Renal pelvis (tissue), 1 donor: ENCODE measurements at regions not wholly inside any gene's neighbourhood (a gene's known extent, or its start where the extent isn't known, plus 50 kb on each side); places are given as distances from the start of the nearest gene placed in this dataset.
"Not testable (repeated sequence)": the region's sequence is repeated elsewhere in the genome, so short reads cannot be mapped to it uniquely, and the experiment has no call there.

Experiments used
- DNase-seq: peaks from one replicate; pipeline ENCODE4 v3.0.0-alpha.2; 2013

DNA sequence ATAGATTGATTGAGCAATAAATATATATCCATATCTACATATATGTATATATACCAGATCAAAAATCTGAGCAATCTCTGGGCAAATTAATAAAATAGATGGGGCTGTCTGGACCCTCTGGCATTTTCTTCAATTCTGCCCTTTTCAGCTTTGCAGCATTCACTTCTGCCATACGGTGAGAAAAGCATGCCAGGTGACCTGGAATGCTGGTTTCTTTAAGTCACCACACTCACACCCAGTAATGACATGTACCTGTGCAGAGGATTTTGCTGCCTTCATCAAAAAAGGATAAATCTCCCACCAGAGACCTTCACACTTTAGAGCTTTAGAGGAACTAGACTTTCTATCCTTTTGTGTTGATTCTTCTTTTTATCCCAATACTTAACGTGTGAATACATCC is 223.2 kb upstream of the NFIA start:
- no peak for DNase-seq

DNA sequence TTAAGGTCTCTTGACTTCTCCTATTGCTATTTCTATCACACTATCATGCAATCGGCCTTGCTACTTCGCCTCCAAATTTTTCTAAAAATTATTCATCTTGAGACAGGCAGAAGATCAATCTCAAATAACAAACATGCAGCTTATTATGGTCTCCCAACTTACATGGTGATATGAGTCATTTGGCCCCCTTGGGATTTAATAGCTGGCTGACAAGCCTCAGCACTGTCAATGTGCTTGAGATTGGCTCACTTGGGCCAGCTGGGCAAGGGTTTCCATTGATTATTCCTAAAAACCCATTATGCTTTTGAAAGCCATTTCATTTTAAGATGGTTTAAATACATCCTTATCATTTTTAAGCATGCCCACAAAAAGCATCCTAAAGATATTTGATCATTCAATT is 224.5 kb upstream of the NFIA start:
- DNase-seq = no peak

DNA sequence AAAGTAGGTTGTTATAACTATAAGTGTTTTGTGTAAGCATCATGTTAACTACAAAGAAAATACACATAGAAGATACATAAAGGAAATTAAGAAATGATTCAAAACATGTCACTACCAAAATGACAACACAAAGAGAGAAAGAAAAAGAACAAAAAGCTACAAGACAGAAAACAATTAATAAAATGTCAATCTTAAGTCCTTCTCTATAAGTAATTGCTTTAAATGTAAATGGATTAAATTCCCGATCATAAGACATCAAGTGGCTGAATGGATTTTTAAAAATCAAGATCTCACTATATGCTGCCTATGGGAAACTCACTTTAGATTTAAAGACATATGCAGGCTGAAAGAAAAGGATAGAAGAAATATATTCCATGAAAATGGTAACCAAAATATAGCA is 232.3 kb upstream of the NFIA start:
- no peak for DNase-seq

DNA sequence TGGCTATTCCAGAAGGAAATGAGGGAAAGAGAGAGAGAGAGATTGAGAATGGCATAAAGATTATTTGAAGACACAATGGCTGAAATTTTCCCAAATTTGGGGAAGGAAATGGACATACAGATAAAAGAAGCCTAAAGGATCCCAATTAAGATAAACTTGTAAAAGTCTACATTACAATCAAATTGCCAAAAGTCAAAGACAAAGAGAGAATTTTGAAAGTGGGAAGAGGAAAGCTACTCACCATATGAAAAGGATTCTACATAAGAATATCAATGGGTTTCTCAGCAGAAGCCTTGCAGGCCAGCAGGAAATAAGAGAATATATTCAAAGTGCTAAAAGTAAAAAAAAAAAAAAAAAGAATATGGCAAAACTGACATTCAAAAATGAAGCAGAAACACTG is 233.0 kb upstream of the NFIA start:
- DNase-seq = no peak

DNA sequence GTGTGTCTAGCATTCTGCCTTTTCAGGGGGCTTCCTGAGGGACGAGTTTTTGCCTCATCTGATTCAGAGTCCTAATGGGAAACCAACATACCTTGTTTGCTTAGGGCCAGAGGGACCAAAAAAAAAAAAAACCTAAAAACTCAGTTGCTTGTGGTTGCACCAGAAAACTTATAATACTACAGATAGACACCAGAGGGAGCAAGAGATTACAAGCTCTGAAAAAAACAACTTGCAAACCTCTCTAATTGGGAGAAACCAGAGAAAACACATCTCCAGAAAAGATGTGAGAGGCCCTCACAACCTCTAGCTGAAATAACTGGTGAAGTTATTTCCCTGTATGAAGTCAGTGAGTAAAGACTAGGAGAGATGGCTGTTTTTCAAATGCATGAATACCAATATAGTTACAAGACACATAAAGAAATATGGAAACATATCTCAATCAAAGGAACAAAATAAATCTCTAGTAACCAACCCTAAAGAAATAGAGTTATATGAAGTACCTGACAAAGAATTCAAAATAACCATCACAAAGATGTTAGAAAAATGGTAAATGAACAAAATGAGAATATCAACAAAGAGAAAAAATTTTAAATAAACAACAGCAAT is 233.7 kb upstream of the NFIA start:
- DNase-seq = no peak

DNA sequence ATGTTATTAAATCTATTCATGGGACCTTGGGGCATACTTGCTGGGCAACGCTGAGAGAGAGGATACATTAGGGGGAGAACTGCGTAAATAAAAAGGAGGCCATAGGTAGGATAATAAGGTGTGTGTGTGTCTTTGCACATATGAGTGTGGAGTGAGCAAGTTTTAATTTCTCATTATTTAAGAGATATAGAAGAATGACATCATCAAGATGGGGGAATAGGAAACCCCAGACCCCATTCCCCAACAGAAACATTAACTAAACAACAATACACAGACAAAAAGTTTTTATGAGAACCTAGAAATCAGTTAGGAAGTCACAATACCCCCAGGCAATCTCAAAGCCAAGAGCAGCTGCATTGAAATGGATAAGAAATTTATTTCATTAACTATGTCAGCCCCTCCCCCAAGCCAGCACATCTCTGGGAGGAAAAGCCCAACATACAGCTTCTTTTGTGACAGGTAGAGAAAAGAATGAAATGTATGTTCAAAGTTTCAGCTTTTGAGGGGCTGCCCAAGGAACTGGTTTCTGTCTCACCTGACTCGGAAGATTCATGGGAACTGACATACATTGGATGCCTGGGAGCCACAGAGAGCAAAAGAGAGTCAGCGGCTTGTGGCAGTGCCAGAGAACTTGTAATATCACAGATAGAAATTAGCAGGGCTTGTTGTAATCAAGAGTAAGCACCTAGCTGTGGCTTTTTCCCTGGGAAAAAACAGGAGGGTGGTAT is 234.3 kb upstream of the NFIA start:
- DNase-seq = no peak

DNA sequence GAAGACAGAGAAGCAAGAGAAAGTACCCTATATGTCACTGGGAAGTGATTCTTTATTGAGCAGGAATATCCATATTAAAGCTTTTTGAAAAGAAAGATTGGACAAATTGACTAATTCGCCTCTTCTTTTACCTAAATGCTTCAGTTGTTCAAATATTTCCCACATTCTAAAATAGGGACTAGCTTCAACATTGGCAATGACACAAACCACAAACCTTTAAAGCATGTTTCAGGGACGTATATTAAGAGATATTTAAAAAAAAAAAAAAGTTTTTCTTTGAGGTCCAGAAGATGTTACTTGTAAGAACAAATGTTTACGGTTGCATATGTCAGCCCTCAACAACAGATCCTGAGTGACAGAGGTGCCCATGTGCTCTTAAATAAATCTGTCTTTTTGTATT is 235.0 kb upstream of the NFIA start:
- no peak for DNase-seq

DNA sequence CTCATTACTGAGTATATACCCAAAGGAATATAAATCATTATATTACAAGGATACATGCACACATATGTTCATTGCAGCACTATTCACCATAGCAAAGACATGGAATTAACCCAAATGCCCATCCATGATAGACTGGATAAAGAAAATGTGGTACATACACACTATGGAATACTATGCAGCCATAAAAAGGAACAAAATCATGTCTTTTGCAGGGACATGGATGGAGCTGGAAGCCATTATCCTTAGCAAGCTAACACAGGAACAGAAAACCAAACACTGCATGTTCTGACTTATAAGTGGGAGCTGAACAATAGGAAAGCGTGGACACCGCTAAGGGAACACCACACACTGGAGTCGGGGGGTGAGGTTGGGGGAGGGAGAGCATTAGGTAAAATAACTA is 236.7 kb upstream of the NFIA start:
- DNase-seq = not testable (repeated sequence)

DNA sequence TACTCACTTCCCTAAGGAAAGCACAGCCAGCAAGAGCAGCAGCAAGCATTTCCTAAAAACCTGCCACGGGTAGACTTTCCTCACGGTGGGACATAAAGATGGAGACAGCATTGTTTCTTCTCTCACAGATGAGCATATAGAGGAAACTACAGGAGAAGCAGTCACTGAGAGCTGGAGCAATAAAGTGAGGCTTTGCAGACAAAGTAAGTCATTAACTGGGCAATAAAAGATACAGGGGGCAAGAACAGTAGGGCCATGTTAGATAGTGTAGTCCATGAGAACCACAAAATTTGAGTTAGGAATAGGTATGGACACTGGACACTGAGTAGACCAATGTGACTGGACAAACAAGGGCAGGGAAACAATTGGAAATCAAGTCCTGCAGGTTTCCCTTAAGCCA is 240.1 kb upstream of the NFIA start:
- DNase-seq = no peak

DNA sequence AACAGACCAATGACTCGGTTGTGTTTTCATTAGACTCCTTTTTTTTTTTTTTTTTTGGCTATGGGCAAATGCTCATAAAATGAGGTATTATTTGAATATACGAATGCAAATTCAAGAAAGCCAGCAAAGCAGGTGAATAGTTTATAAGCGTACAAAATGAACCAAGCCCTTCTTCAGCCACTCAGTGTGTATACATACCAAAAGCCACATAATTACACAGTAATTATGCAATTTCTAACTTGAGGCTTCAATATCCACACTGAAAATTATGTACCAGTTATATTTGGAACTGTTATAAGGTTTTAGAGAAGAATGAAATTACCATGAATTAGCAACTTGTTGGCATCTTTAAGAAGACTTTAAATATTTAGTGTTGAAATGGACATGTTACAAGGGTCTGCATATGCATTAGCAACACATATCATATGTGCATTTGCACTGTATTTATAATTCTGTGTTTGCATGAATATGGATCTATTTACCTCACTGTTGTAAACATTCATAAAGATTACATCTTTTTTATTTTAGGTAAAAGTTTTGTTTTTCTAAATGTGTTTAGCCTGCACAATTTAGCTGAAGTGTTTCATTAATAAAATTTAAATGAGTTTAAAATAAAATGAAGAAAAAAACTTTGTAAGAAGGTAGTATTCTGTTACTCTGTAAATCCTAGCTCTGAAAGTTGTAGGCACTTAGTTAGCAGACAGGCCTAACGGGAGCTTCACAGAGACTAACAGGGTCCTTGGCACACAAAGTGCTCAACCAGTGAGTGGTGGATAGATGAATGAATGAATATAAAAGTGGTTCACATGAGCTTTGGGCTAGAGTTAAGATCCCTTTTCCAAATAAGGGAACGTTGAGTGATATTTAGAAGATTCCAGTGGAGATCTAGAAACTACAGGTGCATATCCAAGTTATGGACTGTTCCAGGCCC is 241.0 kb upstream of the NFIA start:
- no peak for DNase-seq

DNA sequence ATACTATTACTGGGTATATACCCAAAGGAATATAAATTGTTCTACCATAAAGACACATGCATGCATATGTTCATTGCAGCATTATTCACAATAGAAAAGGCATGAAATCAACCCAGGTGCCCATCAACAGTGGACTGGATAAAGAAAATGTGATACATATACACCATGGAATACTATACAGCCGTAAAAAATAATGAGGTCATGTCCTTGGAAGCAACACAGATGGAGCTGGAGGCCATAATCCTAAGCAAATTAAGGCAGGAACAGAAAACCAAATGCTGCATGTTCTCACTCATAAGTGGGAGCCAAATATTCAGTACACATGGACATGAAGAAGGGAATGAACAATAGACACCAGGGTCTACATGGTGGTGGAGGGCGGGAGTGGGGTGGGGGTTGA is 241.9 kb upstream of the NFIA start:
- not testable (repeated sequence) for DNase-seq

DNA sequence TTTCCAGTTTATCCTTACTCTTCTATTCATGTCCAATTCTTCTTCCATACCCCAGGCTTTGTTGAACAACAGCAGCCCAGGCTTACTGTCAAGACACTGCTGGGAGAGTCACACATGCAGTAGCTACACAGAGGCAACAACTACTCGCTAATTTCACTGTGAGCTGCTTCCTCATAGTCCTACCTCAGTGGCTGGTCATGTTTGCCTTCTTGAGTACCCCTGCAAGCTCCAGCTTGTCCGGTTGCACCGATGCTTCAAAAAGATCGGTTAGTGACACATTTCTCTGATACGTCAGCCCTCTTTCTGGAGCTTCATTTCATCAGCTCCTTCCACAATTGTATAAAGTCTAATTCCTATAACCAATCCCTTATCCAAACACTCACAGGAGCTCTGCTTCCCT is 246.7 kb upstream of the NFIA start:
- no peak for DNase-seq

DNA sequence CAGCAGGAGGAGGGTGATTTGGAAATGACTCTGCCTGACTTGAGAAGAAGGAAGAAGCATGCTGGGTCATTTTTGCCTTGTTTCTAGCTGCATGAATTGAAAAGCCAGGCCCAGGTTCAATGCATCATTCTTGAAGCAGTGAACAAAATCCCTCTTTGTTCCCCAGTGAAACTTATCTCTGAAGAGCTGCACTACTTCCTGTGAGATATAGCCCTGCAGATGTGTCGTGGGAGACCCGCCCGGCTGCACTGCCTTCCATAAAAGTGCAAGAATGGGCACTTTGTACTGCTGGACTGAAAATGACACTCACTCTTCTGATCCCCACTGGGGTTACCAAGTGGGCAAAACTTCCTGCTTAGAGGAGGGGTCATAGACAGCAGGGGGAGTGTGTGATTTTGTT is 249.2 kb upstream of the NFIA start:
- DNase-seq = no peak

DNA sequence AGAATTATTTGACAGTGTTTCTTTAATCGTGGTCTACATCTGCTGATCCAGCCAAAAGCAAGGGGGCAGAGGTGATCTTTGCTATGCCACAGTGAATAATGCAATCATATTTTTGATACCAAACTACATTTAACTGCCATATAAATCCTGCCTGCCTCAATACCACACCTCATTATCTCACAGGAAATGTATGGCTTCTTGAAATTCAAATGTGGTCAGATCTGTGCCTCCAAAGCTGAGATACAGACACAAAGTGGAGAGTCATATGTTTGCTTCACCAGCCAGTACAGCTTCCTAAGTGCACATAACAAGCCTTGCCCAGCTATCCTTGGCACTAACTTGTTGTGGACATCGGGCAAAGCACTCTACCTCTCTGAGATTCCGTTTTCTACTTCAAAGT is 250.0 kb upstream of the NFIA start:
- DNase-seq = no peak

DNA sequence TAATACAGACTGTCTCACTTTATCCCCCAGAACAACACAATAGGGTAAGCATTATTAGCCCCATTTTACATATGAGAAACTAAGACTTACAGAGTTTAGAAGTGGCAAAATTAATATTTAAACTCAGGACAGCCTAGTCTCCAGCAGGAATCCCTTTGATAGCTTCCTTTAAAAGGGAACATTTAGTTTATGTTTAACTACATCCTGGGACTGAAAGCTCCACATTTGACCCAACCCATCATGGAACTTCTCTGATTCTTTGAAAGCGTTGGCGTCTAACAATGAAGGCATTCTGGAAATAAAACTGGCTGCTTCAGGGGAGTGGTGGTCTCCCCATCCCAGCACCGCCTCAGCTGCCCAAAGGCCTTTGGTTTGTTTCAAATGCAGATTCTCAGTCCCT is 250.6 kb upstream of the NFIA start:
- no peak for DNase-seq

DNA sequence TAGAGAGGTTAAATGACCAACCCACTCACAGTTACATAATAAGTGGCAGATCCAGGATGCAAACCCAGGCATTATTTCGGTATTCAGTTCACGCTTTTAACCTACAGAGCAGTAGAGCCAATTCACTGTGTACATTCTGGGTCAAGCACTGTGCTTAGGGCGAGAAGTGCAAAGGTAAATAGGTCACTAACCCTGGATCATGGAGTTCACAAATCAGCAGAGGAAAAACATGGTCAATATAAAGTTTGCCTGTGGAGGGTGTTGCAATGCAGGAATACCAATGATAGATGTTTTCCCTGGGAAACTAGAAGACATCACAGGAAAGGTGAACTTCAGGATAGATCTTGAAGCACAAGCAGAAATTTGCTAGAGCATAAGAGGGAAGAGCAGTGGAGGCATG is 253.4 kb upstream of the NFIA start:
- DNase-seq = no peak

DNA sequence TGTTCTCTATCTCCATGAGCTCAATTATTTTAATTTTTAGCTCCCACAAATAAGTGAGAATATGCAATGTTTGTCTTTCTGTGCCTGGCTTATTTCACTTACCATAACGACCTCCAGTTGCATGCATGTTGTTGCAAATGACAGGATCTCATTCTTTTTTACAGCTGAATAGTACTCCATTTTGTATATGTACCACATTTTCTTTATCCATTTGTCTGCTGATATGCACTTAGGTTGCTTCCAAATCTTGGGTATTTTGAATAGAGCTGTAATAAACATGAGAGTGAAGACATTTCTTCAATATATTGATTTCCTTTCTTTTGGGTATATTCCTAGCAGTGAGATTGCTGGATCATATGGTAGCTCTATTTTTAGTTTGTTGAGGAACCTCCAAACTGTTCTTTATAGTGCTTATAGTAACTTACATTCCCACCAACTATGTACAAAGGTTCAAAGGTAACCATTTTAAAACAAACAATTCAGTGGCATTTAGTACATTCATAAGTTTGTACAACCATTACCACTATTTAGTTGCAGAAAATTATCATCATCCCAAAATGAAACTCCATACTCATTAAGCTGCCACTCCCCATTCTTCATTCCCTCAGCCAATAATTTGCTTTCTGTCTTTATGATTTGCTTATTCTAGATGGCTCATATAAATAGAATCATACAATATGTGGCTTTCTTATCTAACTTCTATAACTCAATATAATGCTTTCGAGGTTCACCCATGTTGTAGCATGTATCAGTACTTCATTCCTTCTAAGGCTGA is 255.9 kb upstream of the NFIA start:
- no peak for DNase-seq

DNA sequence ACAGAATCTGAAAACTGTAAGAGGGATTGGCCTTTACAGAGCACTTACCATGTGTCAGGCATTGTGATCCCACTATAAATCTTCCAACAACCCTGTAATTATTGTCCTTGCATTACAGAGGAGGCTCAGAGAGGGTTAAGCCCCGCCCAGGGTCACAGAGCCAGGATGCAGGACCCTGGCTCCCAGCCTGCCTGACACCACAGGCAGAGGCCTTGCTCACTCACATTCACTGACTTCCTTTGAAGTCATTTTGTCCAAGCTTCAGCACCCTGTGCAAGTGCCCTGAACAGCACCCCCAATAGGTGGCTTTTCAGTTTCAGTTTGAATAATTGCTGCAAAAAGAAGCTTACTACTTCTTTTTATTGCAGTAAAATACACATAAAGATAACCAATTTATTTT is 256.8 kb upstream of the NFIA start:
- DNase-seq = no peak

DNA sequence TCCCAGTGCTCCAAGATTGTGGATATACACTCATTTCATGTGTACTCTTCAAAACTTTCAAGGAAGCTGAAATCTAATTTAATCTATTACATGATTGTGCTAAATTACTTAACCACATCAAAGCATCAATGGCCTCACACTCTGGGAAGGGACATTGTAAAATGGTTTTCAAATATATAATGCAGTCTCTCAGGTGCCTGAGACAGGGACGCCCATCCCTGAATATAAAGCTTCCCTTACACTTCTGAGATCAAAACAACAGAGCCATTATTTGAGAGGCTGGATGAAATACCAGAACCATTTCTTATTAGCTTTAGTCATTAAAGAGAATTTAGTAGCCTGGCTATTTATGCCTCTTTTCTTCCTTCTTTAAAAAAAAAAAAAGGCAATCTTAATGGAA is 259.2 kb upstream of the NFIA start:
- DNase-seq = no peak

DNA sequence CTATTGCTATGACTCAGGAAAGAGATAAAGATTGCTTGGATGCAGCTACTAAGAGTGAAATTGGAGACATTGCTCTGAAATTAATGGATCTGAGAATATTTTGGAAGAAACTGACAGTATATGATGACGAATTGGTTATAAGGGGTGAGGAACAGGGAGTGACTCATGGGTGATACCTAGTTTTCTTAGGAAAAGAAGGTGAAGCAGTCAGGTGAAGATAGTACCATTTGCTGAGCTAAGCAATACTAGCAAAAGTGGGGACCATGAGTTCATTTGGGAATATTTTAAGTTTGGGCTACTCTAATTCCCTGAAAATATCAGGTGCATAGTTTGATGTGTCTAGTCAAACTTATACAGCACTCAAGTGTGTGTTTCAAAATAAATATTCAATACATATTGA is 260.1 kb upstream of the NFIA start:
- no peak for DNase-seq

DNA sequence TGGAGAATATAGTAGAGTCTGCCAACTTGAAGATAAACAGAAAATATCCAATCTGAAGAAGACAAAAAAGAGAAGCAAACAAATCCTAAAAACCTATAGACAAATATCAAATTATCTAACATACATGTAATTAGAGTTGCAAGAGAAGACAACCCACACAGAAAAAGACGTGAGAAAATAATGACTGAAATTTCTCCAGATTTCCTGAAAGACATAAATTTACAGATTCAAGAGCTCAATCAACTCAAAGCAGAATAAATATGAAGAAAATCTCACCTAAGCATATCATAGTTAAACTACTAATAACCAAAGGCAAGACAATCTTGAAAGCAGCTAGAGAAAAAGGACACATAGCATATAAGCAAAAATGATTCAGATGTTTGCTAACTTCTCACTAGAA is 261.2 kb upstream of the NFIA start:
- DNase-seq = no peak

DNA sequence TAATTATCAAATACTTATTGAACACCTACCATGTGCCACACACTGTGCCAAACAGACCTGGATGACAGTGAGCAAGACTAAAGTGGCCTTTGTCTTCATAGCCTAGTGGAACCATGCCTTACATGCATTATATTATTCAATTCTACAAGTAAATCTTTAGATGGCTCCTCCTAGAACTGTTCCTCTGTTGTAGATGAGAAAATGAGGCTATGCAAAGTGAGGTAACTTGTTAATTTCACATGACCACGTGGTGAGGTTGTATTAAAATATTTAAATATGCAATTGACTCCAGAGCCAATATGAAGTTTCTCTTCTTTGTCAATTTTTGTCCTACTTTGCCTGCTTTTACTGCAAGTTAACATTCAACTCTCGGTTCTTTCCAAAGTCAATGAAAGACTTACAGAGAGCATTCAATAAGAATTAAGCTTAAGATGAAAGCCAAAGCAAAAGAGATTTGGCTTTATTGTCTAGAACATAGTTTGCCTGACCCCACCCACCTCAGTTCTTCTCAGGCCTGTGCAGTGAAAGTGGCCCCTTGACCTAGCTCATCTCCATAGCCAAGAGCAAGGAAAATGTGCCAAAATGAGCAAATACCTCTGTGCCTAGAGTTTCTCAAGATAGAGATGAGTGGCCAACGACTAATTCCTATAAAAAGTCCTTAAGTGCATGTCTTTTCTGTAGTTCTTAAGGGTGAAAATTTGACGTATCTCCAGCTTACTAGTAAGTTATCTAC is 263.2 kb upstream of the NFIA start:
- DNase-seq = no peak
